GM18858 (cell line): ENCODE measurements at regions not wholly inside any gene's neighbourhood (a gene's known extent, or its start where the extent isn't known, plus 50 kb on each side); places are given as distances from the start of the nearest gene placed in this dataset.

Experiments
- ATAC-seq: cut with Tn5 transposase; IDR thresholded peaks from one replicate; pipeline ENCODE4 v1.9.1; 2021; ENCODE audit not compliant: unreplicated experiment

GRCh38 chr4:136457004-136457403 is 1075.3 kb downstream of the PCDH18 start:
- ATAC-seq: no peak

- no peak for ATAC-seq
These were observed 1089.3 kb downstream of the PCDH18 start for GRCh38 chr4:136443006-136443405.

GRCh38 chr4:136442447-136442846 is 1089.8 kb downstream of the PCDH18 start:
- ATAC-seq: no peak

- ATAC-seq: no peak
These were observed 1090.5 kb downstream of the PCDH18 start for GRCh38 chr4:136441629-136442282.

- no peak for ATAC-seq
These were observed 1093.6 kb downstream of the PCDH18 start for GRCh38 chr4:136438645-136439044.

- no peak for ATAC-seq
These were observed 1108.2 kb downstream of the PCDH18 start for GRCh38 chr4:136424052-136424451.

GRCh38 chr4:136414981-136415380 is 1117.3 kb downstream of the PCDH18 start:
- no peak for ATAC-seq

- no peak for ATAC-seq
These were observed 1119.6 kb downstream of the PCDH18 start for GRCh38 chr4:136412708-136413107.

- ATAC-seq: no peak
These were observed 1131.5 kb downstream of the PCDH18 start for GRCh38 chr4:136400829-136401228.

GRCh38 chr4:136395212-136395722 is 1137.0 kb downstream of the PCDH18 start:
- no peak for ATAC-seq

- ATAC-seq: no peak
These were observed 1139.7 kb downstream of the PCDH18 start for GRCh38 chr4:136392576-136392975.

GRCh38 chr4:136390824-136391223 is 1141.5 kb downstream of the PCDH18 start:
- ATAC-seq: no peak

GRCh38 chr4:136383082-136383481 is 1149.2 kb downstream of the PCDH18 start:
- no peak for ATAC-seq

GRCh38 chr4:136371231-136371630 is 1161.1 kb downstream of the PCDH18 start:
- ATAC-seq: no peak

- no peak for ATAC-seq
These were observed 1163.2 kb downstream of the PCDH18 start for GRCh38 chr4:136369073-136369472.

GRCh38 chr4:136357556-136357955 is 1174.7 kb downstream of the PCDH18 start:
- ATAC-seq: no peak

- no peak for ATAC-seq
These were observed 1176.3 kb downstream of the PCDH18 start for GRCh38 chr4:136355970-136356369.

- ATAC-seq: no peak
These were observed 1189.0 kb downstream of the PCDH18 start for GRCh38 chr4:136343340-136343739.

- no peak for ATAC-seq
These were observed 1189.6 kb downstream of the PCDH18 start for GRCh38 chr4:136342666-136343065.

- ATAC-seq: no peak
These were observed 1195.1 kb downstream of the PCDH18 start for GRCh38 chr4:136337216-136337615.

GRCh38 chr4:136336479-136336878 is 1195.8 kb downstream of the PCDH18 start:
- ATAC-seq: no peak

- no peak for ATAC-seq
These were observed 1203.1 kb downstream of the PCDH18 start for GRCh38 chr4:136329042-136329662.

GRCh38 chr4:136328131-136328530 is 1204.2 kb downstream of the PCDH18 start:
- ATAC-seq: no peak
